Neural progenitor cell (in vitro differentiated cells): ENCODE measurements at regions not wholly inside any gene's neighbourhood (a gene's known extent, or its start where the extent isn't known, plus 50 kb on each side); places are given as distances from the start of the nearest gene placed in this dataset.

Experiments used
- DNase-seq: peaks from one replicate; pipeline ENCODE4 v3.0.0-alpha.2; 2016; ENCODE audit warnings: low spot score
- H2AFZ ChIP-seq: fragments of 200-600 bp; sonication (generic); replicated peaks from 2 replicates; pipeline ENCODE4 v1.6.1; 2016; ENCODE audit warnings: antibody characterized with exemption
- H3F3A ChIP-seq: fragments of 200-600 bp; sonication (generic); 2 replicates; pipeline ENCODE4 v1.6.1; 2016; ENCODE audit warnings: antibody characterized with exemption, low read depth
- H3K27ac ChIP-seq: fragments of 200-600 bp; sonication (generic); 2 replicates; pipeline ENCODE4 v1.5.1; 2016; ENCODE audit warnings: mild to moderate bottlenecking
- H3K27me3 ChIP-seq: fragments of 200-600 bp; sonication (generic); 2 replicates; pipeline ENCODE4 v1.6.1; 2016; ENCODE audit warnings: mild to moderate bottlenecking, moderate library complexity
- H3K36me3 ChIP-seq: fragments of 200-600 bp; sonication (generic); 2 replicates; pipeline ENCODE4 v1.5.1; 2016
- H3K4me1 ChIP-seq: fragments of 200-600 bp; sonication (generic); 2 replicates; pipeline ENCODE4 v1.6.1; 2016; ENCODE audit warnings: mixed run types
- H3K4me2 ChIP-seq: fragments of 200-600 bp; sonication (generic); 2 replicates; pipeline ENCODE4 v1.6.1; 2016
- H3K4me3 ChIP-seq: fragments of 200-600 bp; sonication (generic); 2 replicates; pipeline ENCODE4 v1.5.1; 2016
- H3K79me2 ChIP-seq: fragments of 200-600 bp; sonication (generic); 2 replicates; pipeline ENCODE4 v1.6.1; 2016; ENCODE audit warnings: low read depth
- H3K9ac ChIP-seq: fragments of 200-600 bp; sonication (generic); 2 replicates; pipeline ENCODE4 v1.6.1; 2016
- H3K9me3 ChIP-seq: fragments of 200-600 bp; sonication (generic); 2 replicates; pipeline ENCODE4 v1.5.1; 2016; ENCODE audit warnings: low read depth
- H4K20me1 ChIP-seq: fragments of 200-600 bp; sonication (generic); 2 replicates; pipeline ENCODE4 v1.6.1; 2016; ENCODE audit warnings: low read depth
- H3K27ac Mint-ChIP-seq: 3 replicates; pipeline ENCODE4 v1.8.0; 2021; ENCODE audit warnings: mixed read lengths
- H3K27me3 Mint-ChIP-seq: 2 replicates; pipeline ENCODE4 v1.8.0; 2022; ENCODE audit warnings: low read depth, mild to moderate bottlenecking, inconsistent platforms, moderate library complexity, mixed read lengths; ENCODE audit not compliant: insufficient read depth
- H3K36me3 Mint-ChIP-seq: 3 replicates; pipeline ENCODE4 v1.8.0; 2021; ENCODE audit warnings: mixed read lengths
- H3K4me1 Mint-ChIP-seq: 3 replicates; pipeline ENCODE4 v1.8.0; 2021; ENCODE audit warnings: mixed read lengths
- H3K4me3 Mint-ChIP-seq: 3 replicates; pipeline ENCODE4 v1.8.0; 2021; ENCODE audit warnings: mild to moderate bottlenecking, moderate library complexity, mixed read lengths
- H3K9me3 Mint-ChIP-seq: 3 replicates; pipeline ENCODE4 v1.8.0; 2020; ENCODE audit warnings: mixed read lengths
- EZH2 ChIP-seq: fragments of 200-600 bp; sonication (generic); IDR thresholded peaks from 2 replicates; pipeline ENCODE4 v1.6.1; 2017; ENCODE audit warnings: antibody characterized with exemption, mild to moderate bottlenecking, moderate library complexity
- EZH2phosphoT487 ChIP-seq: fragments of 200-600 bp; sonication (generic); IDR thresholded peaks from 2 replicates; pipeline ENCODE4 v1.6.1; 2017; ENCODE audit warnings: antibody characterized with exemption
- TF ChIP-seq, protein P1 (sequence below): fragments of 200-600 bp; sonication (generic); IDR thresholded peaks from 2 replicates; pipeline ENCODE4 v1.5.1; 2017; ENCODE audit warnings: antibody characterized with exemption, mild to moderate bottlenecking

DNA sequence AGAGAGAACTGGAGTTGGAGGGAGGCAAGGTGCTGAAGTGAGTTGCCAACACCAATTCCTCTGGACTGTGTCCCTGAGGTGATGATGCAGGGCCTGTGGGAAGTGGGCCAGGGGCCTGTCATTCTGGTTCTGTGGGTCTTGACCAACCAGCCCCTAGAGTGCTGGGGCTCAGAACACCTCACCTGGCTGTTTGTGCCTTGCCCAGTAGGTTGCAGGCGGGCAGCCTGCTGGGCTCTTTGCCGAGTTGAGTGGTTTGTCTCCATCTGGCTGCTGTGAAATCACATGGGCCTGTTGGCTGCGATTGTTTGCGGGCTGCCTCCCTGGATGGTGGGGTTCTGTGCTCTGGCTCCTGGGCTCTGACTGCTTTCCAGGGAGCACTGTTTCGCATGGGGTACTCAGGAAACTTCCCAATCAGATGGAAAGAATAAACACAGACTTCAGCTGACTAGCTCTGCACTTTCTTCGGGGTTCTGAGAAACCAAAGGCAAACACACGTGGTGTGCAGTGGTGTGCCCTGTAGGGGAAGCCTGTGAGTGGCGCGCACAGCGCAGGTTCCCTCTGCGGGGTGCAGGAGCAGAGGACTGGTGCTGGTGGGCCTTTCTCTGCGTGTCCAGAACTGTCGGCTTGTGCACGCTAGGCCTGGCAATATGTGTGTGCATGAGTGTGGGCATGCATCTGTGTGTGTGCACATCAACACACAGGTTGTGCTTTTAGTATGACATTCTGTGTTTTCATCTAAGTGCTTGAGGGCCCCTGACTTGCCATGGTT lies 95.1 kb downstream of the RHOU start:
- Histone ChIP-seq H3K4me2 (no peak overlapping the region), H4K20me1 (no peaks in the 10 kb centered on the region), H3K9me3 (no peaks in the 10 kb centered on the region), H3K27ac (no peak overlapping the region), H3K4me1 (peaks cover 12% of the 10 kb centered on the region), H3K27me3 (no peaks in the 10 kb centered on the region), H3K79me2 (no peaks in the 10 kb centered on the region), H2AFZ (no peak overlapping the region), H3K4me3 (no peak overlapping the region), H3K36me3 (no peaks in the 10 kb centered on the region), H3K9ac (no peak overlapping the region), H3F3A (no peaks in the 10 kb centered on the region)
- Mint-ChIP-seq H3K9me3 (no peaks in the 10 kb centered on the region), H3K4me1 (peaks cover 15% of the 10 kb centered on the region), H3K36me3 (no peaks in the 10 kb centered on the region), H3K27ac (no peak overlapping the region), H3K27me3 (peaks cover 6% of the 10 kb centered on the region), H3K4me3 (no peak overlapping the region)
- TF ChIP-seq EZH2phosphoT487 (no peak), EZH2 (no peak)
- TF ChIP-seq, protein P1, sequence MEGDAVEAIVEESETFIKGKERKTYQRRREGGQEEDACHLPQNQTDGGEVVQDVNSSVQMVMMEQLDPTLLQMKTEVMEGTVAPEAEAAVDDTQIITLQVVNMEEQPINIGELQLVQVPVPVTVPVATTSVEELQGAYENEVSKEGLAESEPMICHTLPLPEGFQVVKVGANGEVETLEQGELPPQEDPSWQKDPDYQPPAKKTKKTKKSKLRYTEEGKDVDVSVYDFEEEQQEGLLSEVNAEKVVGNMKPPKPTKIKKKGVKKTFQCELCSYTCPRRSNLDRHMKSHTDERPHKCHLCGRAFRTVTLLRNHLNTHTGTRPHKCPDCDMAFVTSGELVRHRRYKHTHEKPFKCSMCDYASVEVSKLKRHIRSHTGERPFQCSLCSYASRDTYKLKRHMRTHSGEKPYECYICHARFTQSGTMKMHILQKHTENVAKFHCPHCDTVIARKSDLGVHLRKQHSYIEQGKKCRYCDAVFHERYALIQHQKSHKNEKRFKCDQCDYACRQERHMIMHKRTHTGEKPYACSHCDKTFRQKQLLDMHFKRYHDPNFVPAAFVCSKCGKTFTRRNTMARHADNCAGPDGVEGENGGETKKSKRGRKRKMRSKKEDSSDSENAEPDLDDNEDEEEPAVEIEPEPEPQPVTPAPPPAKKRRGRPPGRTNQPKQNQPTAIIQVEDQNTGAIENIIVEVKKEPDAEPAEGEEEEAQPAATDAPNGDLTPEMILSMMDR = no peak
- DNase-seq = no peak

DNA sequence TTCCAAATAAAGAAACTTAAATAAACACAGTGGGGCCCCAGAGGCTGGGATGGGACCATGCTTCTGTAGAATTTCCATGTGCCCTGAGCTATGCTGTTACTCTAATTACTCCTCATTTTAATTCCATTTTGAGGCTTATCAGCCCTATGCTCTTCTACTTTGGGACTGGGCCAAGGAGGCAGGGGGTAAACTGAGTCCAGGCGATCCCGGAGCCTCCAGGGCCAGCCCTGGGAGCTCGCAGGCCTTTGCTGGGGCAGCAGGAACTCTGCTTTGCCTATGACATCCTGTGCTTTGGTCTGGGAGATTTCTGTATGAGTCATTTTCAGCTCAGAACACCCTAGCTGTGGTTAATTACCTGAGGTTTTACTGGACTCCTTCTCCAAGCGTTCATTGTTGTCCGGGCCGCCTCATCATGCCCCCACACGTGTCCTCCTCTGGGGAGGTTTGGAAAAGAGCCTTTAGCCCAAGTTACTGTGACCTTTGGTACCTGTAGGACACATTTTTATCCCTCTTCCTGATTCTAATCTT lies 95.7 kb downstream of the RHOU start:
- Histone ChIP-seq H3K27me3 (no peaks in the 10 kb centered on the region), H2AFZ (no peak overlapping the region), H3K36me3 (no peaks in the 10 kb centered on the region), H3K79me2 (no peaks in the 10 kb centered on the region), H3K9me3 (no peaks in the 10 kb centered on the region), H3K4me1 (peaks cover 11% of the 10 kb centered on the region), H3K4me2 (no peak overlapping the region), H3K27ac (no peak overlapping the region), H3K4me3 (no peak overlapping the region), H3F3A (no peaks in the 10 kb centered on the region), H3K9ac (no peak overlapping the region), H4K20me1 (no peaks in the 10 kb centered on the region)
- Mint-ChIP-seq H3K36me3 (no peaks in the 10 kb centered on the region), H3K4me3 (no peak overlapping the region), H3K4me1 (peaks cover 18% of the 10 kb centered on the region), H3K9me3 (no peaks in the 10 kb centered on the region), H3K27ac (no peak overlapping the region), H3K27me3 (peaks cover 8% of the 10 kb centered on the region)
- TF ChIP-seq, protein P1 = no peak
- no peak for TF ChIP-seq EZH2phosphoT487
- no peak for TF ChIP-seq EZH2
- DNase-seq = no peak

DNA sequence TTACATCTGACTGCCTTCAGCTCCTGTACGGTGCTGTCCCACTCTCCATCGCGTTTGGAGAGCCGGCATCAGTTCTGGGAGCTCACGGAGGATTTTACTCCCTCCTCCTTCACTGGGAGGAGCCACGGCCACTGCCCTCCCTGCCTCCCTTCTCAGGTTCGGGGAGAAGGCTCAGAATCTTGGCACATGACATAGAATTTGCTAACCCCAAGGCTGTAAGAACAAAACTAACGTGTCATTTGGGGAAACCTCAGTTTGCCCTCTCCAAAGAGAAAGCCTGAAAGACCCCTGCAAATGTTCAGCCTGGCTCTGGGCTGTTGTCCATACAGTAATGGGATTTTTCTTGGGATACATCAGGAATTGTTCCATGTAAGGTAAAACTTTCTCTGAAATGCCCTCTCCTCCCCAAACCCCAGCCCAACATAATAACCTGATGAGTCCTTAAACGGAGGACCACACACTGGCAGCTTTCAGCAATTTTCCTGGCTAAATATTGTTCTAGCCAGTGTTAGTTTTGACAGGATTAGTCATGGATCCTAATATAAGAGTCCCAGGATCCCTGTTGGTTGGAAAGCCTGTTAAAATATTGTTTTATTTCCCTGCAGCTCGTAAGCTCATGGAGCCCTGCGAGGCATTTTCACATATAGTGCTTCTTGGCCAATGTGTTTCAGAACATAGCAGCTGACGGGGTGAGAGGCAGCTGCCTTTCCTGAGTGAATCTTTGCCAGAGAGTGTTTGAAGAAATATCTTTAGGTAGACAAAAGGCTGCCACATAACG lies 98.8 kb downstream of the RHOU start:
- Mint-ChIP-seq H3K4me3 (no peak overlapping the region), H3K27me3 (peaks cover 11% of the 10 kb centered on the region), H3K4me1 (peaks cover 45% of the 10 kb centered on the region), H3K27ac (no peak overlapping the region), H3K9me3 (no peaks in the 10 kb centered on the region), H3K36me3 (no peaks in the 10 kb centered on the region)
- Histone ChIP-seq H3K27me3 (no peaks in the 10 kb centered on the region), H2AFZ (peak overlapping the region; percentile 48), H4K20me1 (no peaks in the 10 kb centered on the region), H3K9me3 (no peaks in the 10 kb centered on the region), H3F3A (peaks cover 3% of the 10 kb centered on the region), H3K4me1 (no peaks in the 10 kb centered on the region), H3K27ac (no peak overlapping the region), H3K36me3 (no peaks in the 10 kb centered on the region), H3K4me2 (no peak overlapping the region), H3K4me3 (no peak overlapping the region), H3K9ac (no peak overlapping the region), H3K79me2 (no peaks in the 10 kb centered on the region)
- TF ChIP-seq, protein P1 = no peak
- no peak for TF ChIP-seq EZH2phosphoT487
- TF ChIP-seq EZH2 = no peak
- no peak for DNase-seq
